HCT116 (cell line): ENCODE measurements at regions not wholly inside any gene's neighbourhood (a gene's known extent, or its start where the extent isn't known, plus 50 kb on each side); places are given as distances from the start of the nearest gene placed in this dataset.

Experiments used
- ATAC-seq: fragments of 200-7000 bp; cut with Tn5 transposase; 2 replicates; pipeline ENCODE4 v1.9.1; 2020; ENCODE audit warnings: mild to moderate bottlenecking, moderate library complexity
- BruUV-seq: library from RNA; stranded (reverse); fragments of 400-500 nt; replicated peaks from 2 replicates; lab custom pipeline; 2021; lab: Mats Ljungman, UMichigan
- CTCF ChIA-PET: fragments of 300-600 bp; sonication (Branson Sonifier 250); formaldehyde crosslinking; loops from one replicate; lab custom pipeline; 2021; ENCODE audit warnings: antibody characterized with exemption; lab: Charles Lee
- POLR2A ChIA-PET: fragments of 300-600, 350-600 bp; sonication (Branson Sonifier 250); formaldehyde crosslinking; loops from one replicate; lab custom pipeline; 2021; ENCODE audit warnings: antibody characterized with exemption; lab: Charles Lee
- RAD21 ChIA-PET, 2 experiments: fragments of 300-600 bp; sonication (Branson Sonifier 250); formaldehyde crosslinking; loops; one replicate each; lab custom pipeline; 2023; ENCODE audit warnings: low total read pairs in 2 of 2; ENCODE audit not compliant: uncharacterized antibody in 2 of 2, unreplicated experiment in 2 of 2, low non-redundant PET in 1 of 2; lab: Charles Lee
- DNase-seq: peaks from one replicate; pipeline ENCODE4 v3.0.0-alpha.2; 2010; ENCODE audit warnings: low read depth, low spot score
- H2AFZ ChIP-seq: fragments of 200-600 bp; shearing (Covaris generic), sonication (generic); 2 replicates; pipeline ENCODE4 v1.6.1; 2017; ENCODE audit warnings: low read depth, mixed run types, mixed read lengths, antibody characterized with exemption, low read length; ENCODE audit not compliant: poor library complexity, severe bottlenecking
- H3K27ac ChIP-seq: 2 replicates; pipeline ENCODE4 v1.5.1; 2012; ENCODE audit warnings: low read depth, low read length
- H3K27me3 ChIP-seq: fragments of 200-600 bp; sonication (generic); 2 replicates; pipeline ENCODE4 v1.6.1; 2016; ENCODE audit warnings: mixed run types, low read length, mixed read lengths; ENCODE audit not compliant: insufficient read depth
- H3K36me3 ChIP-seq, 2 experiments: fragments of 200-500 bp in 1 of 2; fragments of 200-600 bp in 1 of 2; sonication (Bioruptor generic) in 1 of 2; sonication (generic) in 1 of 2; 2 replicates each; pipeline versions ENCODE4 v1.5.1 to v1.6.1; 2014 to 2016; ENCODE audit warnings: low read length in 2 of 2, inconsistent platforms in 1 of 2, mixed read lengths in 1 of 2, mixed run types in 1 of 2; ENCODE audit not compliant: insufficient read depth in 2 of 2, control insufficient read depth in 1 of 2
- H3K4me1 ChIP-seq, 2 experiments: fragments of 200-600 bp in 1 of 2; sonication (generic) in 1 of 2; 2 replicates each; pipeline versions ENCODE4 v1.5.1 to v1.6.1; 2012 to 2017; ENCODE audit warnings: low read length in 2 of 2, inconsistent platforms in 1 of 2, mild to moderate bottlenecking in 1 of 2, mixed read lengths in 1 of 2, mixed run types in 1 of 2, moderate library complexity in 1 of 2; ENCODE audit not compliant: insufficient read depth in 2 of 2, control insufficient read depth in 1 of 2
- H3K4me2 ChIP-seq: fragments of 200-600 bp; sonication (generic); 2 replicates; pipeline ENCODE4 v1.6.1; 2017; ENCODE audit warnings: mixed run types, low read length, mixed read lengths
- H3K4me3 ChIP-seq, 2 experiments: fragments of 200-600 bp in 1 of 2; sonication (generic) in 1 of 2; replicated peaks in 1 of 2; 2 replicates each; pipeline ENCODE4 v1.5.1; 2011 to 2016; ENCODE audit warnings: low read length in 2 of 2, control low read depth in 1 of 2, low read depth in 1 of 2, mild to moderate bottlenecking in 1 of 2, mixed read lengths in 1 of 2, mixed run types in 1 of 2
- H3K79me2 ChIP-seq: fragments of 200-600 bp; sonication (generic); 2 replicates; pipeline ENCODE4 v1.6.1; 2017; ENCODE audit warnings: mild to moderate bottlenecking, mixed run types, low read length, moderate library complexity, mixed read lengths; ENCODE audit not compliant: insufficient read depth
- H3K9ac ChIP-seq: fragments of 200-600 bp; sonication (generic); 2 replicates; pipeline ENCODE4 v1.6.1; 2016; ENCODE audit warnings: low read length, mixed read lengths
- H3K9me2 ChIP-seq: fragments of 200-600 bp; sonication (generic), shearing (Covaris generic); 2 replicates; pipeline ENCODE4 v1.6.1; 2017; ENCODE audit warnings: mixed run types, mild to moderate bottlenecking, moderate library complexity; ENCODE audit not compliant: insufficient read depth
- H3K9me3 ChIP-seq, 2 experiments: fragments of 200-500 bp in 1 of 2; fragments of 200-600 bp in 1 of 2; sonication (Bioruptor generic) in 1 of 2; sonication (generic) in 1 of 2; 2 replicates each; pipeline ENCODE4 v1.6.1; 2014 to 2017; ENCODE audit warnings: low read length in 2 of 2, mixed read lengths in 2 of 2, inconsistent platforms in 1 of 2, low read depth in 1 of 2, mild to moderate bottlenecking in 1 of 2, mixed run types in 1 of 2, moderate library complexity in 1 of 2; ENCODE audit not compliant: control insufficient read depth in 1 of 2, insufficient read depth in 1 of 2
- H4K20me1 ChIP-seq: fragments of 200-600 bp; sonication (generic), shearing (Covaris generic); 2 replicates; pipeline ENCODE4 v1.6.1; 2017; ENCODE audit warnings: mixed run types, mild to moderate bottlenecking, moderate library complexity; ENCODE audit not compliant: insufficient read depth
- EZH2phosphoT487 ChIP-seq: fragments of 200-600 bp; IDR thresholded peaks from 2 replicates; pipeline ENCODE4 v1.6.1; 2018; ENCODE audit warnings: antibody characterized with exemption, borderline replicate concordance
- JUND ChIP-seq: IDR thresholded peaks from 2 replicates; pipeline ENCODE4 v1.6.1; 2012
- REST ChIP-seq: IDR thresholded peaks from 2 replicates; pipeline ENCODE4 v1.6.1; 2012; ENCODE audit warnings: low read depth
- SIN3A ChIP-seq: IDR thresholded peaks from 2 replicates; pipeline ENCODE4 v1.6.1; 2012; ENCODE audit warnings: low read depth
- ZFX ChIP-seq: fragments of 450-650 bp; IDR thresholded peaks from 2 replicates; pipeline ENCODE4 v1.6.1; 2017
- intact Hi-C: fragments of 100-400 bp; cut with micrococcal nuclease; formaldehyde crosslinking; loops from 2 replicates; pipeline ENCODE4 v1.10.0; 2022
- TF ChIP-seq, protein P1 (sequence below): IDR thresholded peaks from 2 replicates; pipeline ENCODE4 v1.6.1; 2012

GRCh38 chr6:118383924-118384323 lies 164.2 kb upstream of the PLN start:
- no peaks in the 10 kb centered on the region for H3K36me3 ChIP-seq
- no peaks in the 10 kb centered on the region for H4K20me1 ChIP-seq
- H3K27ac ChIP-seq, result no peak overlapping the region
- no peaks in the 10 kb centered on the region for H3K9me2 ChIP-seq
- DNase-seq, result no peak
- no peaks in the 10 kb centered on the region for H3K9me3 ChIP-seq
- H3K27me3 ChIP-seq, result no peaks in the 10 kb centered on the region
- H3K4me2 ChIP-seq, result no peak overlapping the region
- ATAC-seq, result no peak
- peaks cover 0 to 9% of the 10 kb centered on the region in 2 experiments; a peak in 1 of 4 replicates for H3K4me1 ChIP-seq
- H2AFZ ChIP-seq, result no peak overlapping the region
- CTCF ChIA-PET, result no interaction called here
- no peak overlapping the region for H3K9ac ChIP-seq
- POLR2A ChIA-PET, result no interaction called here
- RAD21 ChIA-PET, result no interaction called here
- no peak for TF ChIP-seq JUND
- H3K79me2 ChIP-seq, result no peaks in the 10 kb centered on the region
- no TSS peak for BruUV-seq
- intact Hi-C loops, result no loop called here
- no peak overlapping the region for H3K4me3 ChIP-seq

- no TSS peak for BruUV-seq
- no peaks in the 10 kb centered on the region for H3K79me2 ChIP-seq
- DNase-seq (no peak), ATAC-seq (no peak)
- no peaks in the 10 kb centered on the region for H3K36me3 ChIP-seq
- H3K4me3 ChIP-seq, result no peak overlapping the region
- no peak overlapping the region for H3K9ac ChIP-seq
- intact Hi-C loops, result no loop called here
- H3K27ac ChIP-seq, result no peak overlapping the region
- H3K9me3 ChIP-seq, result no peaks in the 10 kb centered on the region
- ChIA-PET RAD21 (no interaction called here), CTCF (no interaction called here), POLR2A (no interaction called here)
- no peak overlapping the region for H2AFZ ChIP-seq
- H3K9me2 ChIP-seq, result no peaks in the 10 kb centered on the region
- H3K4me1 ChIP-seq, result peaks cover 0 to 9% of the 10 kb centered on the region in 2 experiments; a peak in 1 of 4 replicates
- TF ChIP-seq REST (no peak), SIN3A (no peak), ZFX (no peak), EZH2phosphoT487 (no peak)
- TF ChIP-seq, protein P1, sequence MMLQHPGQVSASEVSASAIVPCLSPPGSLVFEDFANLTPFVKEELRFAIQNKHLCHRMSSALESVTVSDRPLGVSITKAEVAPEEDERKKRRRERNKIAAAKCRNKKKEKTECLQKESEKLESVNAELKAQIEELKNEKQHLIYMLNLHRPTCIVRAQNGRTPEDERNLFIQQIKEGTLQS, result no peak
- H3K4me2 ChIP-seq, result no peak overlapping the region
- no peaks in the 10 kb centered on the region for H4K20me1 ChIP-seq
- no peaks in the 10 kb centered on the region for H3K27me3 ChIP-seq
These were observed 161.1 kb upstream of the PLN start for GRCh38 chr6:118386975-118387374.
